SH-SY5Y (cell line): ENCODE measurements at regions not wholly inside any gene's neighbourhood (a gene's known extent, or its start where the extent isn't known, plus 50 kb on each side); places are given as distances from the start of the nearest gene placed in this dataset.

Source experiments
- GATA2 ChIP-seq: IDR thresholded peaks from 2 replicates; pipeline ENCODE4 v1.6.1; 2011; ENCODE audit warnings: mild to moderate bottlenecking, low read depth, low read length
- GATA3 ChIP-seq: IDR thresholded peaks from 2 replicates; pipeline ENCODE4 v1.6.1; 2011; ENCODE audit warnings: low read depth, mild to moderate bottlenecking, low read length, moderate library complexity

GRCh38 chr2:122081751-122082150, 326.3 kb downstream of the TSN start:
- peak; percentile 36; the same call in 1 of the 2 replicates for TF ChIP-seq GATA2
- TF ChIP-seq GATA3 = no peak

GRCh38 chr2:122083256-122084048, 328.0 kb downstream of the TSN start:
- no peak for TF ChIP-seq GATA3
- no peak for TF ChIP-seq GATA2

DNA sequence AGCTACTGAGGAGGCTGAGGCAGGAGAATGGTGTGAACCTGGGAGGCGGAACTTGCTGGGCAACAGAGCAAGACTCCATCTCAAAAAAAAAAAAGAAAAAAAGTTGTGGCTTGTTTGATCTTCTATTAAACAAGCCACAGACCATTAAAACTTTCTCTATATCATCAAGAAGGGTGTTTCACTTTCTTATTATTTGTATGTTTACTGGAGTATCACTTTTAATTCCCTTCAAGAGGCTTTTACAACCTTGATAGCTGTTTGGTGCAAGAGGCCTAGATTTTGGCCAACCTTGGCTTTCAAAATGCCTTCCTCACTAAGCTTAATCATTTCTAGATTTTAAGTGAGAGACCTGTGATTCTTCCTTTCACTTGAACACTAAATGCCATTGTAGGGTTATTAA, 339.1 kb downstream of the TSN start:
- TF ChIP-seq GATA3 (no peak), GATA2 (no peak)

DNA sequence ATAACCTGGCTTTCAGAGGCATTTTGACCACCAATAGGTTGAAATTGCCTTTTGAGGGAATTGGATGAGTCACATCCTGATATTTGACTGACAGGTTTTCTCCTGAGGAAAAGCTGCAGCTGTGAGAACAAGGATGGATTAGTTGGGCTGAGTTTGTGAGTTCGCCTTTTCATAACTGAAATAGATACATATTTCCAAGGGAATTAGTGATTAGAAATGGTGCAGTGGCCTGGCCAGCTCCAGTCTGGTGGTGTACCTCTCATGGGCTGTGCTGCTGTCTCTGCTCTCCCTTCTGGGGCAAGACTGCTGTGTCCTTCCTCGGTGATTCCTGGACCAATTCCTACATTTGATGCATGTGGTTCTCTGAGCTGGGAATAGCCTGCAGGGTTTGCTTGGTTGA, 341.3 kb downstream of the TSN start:
- no peak for TF ChIP-seq GATA3
- TF ChIP-seq GATA2 = no peak

DNA sequence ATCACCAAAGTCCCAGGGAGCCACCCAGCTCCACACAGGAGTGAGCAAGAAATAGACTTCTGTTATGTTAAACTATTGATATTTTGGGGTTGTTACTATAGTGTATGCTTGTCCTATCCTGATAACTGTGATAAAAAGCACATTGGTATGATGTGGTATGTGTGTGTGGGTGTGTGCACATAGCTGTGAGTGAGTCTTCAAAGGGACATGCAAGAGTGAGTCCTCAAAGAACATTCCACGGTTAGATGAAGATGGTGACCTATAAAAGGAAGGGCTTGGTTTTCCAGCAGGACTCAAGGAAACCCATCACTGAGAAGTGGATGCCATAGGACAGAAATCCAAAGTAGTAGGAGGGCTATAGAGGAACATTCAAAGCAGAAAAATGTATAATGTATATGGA, 342.9 kb downstream of the TSN start:
- TF ChIP-seq GATA2 (no peak), GATA3 (no peak)

DNA sequence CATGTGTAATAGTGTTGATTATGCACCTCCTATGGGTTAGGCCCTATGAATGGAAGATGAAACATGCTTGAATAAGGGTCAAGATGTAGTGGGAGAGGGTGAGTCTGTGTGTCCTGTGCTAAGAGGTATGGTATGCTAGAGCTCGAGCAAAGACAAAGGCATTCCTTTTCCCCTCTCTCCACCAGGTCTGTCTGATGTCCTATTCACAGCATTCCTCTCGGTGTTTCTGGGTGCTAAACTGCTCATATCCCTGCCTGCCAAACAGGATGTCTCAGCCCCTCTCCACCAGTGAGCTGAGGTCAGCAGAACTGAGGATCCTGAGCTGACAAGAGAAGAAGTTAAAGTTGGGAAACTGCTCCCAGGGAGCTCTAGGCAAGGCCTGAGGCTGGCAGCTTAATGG, 344.9 kb downstream of the TSN start:
- TF ChIP-seq GATA2 (no peak), GATA3 (no peak)

DNA sequence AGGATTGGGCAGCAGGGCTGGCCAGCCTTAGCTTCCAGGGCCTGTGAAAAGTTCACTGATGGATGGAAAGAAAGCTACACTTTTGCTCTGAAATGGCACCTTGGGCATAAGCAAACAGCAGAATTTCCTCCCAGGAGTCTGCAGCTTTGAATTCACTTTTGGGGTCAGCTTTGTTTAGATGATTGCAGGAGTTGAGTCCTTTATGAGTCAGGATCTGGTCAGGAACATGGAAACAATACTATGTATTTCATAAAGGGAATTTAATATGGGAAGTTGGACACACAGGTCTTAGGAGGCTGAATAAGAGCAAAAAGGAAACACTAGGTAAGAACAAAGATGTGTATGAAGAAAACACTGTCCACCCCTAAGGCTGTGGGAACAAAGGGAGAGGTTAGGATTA, 345.3 kb downstream of the TSN start:
- no peak for TF ChIP-seq GATA3
- no peak for TF ChIP-seq GATA2

DNA sequence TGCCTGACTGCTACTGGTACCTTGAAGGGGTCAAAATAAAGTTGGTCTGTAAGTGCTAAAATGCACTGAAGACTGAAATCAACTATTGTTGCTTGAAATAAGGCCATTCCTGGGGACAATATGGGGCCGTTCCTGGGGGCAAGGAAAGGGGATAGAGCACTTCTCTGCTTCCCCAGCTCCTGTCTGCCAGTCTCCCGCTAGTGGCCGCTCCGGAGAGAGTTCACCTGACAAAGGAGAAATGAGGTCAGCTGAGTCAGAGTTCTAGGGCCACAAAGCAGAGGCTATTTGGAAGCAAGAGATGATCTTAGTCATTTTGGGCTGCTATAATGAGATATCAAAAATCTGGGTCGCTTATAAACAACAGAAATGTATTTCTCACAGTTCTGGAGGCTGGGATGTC, 345.9 kb downstream of the TSN start:
- no peak for TF ChIP-seq GATA2
- TF ChIP-seq GATA3 = no peak

- no peak for TF ChIP-seq GATA3
- no peak for TF ChIP-seq GATA2
These were observed 349.9 kb downstream of the TSN start for GRCh38 chr2:122105171-122105876.

DNA sequence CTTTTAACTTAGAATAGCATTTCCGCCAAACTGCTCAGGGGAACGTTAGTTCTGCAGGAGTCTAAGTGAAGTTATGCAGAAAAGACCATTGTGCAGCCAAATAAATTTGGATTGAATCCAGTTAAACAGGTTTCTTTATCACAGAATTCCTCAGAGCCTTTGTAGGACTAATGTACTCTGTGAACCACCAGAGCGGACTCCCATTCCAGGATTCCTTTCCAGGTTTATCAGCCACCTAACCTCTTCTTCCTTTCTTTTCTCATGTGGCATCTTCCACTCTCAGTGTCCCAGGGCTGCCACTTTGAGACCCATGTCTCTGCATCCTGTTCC, 350.4 kb downstream of the TSN start:
- TF ChIP-seq GATA2 = no peak
- no peak for TF ChIP-seq GATA3

- no peak for TF ChIP-seq GATA2
These were observed 352.7 kb downstream of the TSN start for GRCh38 chr2:122108186-122108585.

DNA sequence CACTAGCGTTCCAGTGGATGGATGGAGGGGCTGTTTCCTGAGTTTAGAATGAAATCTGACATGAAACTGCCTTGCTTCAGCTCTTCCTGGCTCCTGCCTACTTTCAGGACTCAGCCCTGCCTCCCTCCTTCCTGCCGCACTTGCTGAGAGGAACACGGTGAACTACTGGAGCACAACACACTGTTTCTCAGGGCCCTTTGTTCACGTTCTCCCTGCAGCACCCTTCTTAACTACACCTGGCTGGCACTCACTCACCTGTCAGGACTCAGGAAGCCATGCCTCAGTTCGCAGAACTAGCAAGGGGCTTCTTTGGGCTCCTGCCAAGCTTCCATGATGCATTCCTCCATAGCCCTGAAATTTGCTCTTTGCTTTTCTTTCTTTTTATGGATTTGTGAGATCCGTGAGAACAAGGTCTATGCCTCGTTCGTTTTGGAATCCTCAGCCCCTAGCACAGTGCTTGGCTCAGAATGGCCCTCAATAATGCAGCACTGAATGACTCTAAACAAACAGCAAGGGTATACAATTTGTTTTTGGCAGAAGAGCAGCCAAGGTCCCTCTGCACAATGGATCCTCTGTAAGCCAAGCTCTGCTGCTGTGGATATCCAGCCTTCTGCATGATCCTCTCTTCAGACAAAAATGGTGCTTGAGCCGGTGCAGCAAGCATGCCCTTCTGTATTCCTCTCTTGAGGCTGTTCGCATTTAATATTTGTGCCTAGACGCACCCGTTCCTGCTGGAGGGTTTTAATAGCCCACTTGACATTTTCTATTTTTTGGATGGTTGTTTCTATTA, 357.0 kb downstream of the TSN start:
- no peak for TF ChIP-seq GATA2
- no peak for TF ChIP-seq GATA3

GRCh38 chr2:122114421-122114820, 359.0 kb downstream of the TSN start:
- no peak for TF ChIP-seq GATA3
- TF ChIP-seq GATA2 = no peak

DNA sequence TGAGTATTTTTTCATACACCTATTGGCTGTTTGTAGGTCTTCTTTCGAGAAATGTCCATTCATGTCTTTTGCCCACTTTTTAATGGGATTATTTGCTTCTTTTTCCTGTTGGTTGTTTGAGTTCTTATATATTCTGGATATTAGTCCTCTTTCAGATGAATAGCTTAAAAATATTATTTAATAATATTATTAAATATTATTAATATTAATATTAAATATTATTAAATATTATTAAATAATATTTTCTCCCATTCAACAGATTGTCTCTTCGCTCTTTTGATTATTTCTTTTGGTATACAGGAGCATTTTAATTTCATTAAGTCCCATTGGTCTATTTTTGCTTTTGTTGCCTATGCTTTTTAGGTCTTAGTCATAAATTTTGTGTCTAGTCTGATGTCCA, 361.9 kb downstream of the TSN start:
- no peak for TF ChIP-seq GATA3
- TF ChIP-seq GATA2 = no peak

DNA sequence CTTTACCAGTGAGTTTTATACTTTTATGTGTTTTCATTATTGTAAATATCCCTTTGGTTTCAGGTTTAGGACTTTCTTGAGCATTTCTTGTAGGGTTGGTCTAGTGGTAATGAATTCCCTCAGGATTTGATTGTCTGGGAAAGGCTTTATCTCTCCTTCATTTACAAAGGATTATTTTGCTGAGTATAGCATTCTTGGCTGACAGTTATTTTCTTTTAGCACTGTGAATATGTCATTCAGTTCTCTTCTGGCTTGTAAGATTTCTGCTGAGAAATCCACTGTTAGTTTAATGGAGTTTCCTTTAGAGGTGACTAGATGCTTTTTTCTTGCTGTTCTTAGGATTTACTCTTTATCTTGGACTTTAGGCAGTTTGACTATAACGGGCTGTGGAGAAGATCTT, 373.9 kb downstream of the TSN start:
- no peak for TF ChIP-seq GATA3
- no peak for TF ChIP-seq GATA2
